ENCODE measurements at regions not wholly inside any gene's neighbourhood (a gene's known extent, or its start where the extent isn't known, plus 50 kb on each side); places are given as distances from the start of the nearest gene placed in this dataset.

DNA sequence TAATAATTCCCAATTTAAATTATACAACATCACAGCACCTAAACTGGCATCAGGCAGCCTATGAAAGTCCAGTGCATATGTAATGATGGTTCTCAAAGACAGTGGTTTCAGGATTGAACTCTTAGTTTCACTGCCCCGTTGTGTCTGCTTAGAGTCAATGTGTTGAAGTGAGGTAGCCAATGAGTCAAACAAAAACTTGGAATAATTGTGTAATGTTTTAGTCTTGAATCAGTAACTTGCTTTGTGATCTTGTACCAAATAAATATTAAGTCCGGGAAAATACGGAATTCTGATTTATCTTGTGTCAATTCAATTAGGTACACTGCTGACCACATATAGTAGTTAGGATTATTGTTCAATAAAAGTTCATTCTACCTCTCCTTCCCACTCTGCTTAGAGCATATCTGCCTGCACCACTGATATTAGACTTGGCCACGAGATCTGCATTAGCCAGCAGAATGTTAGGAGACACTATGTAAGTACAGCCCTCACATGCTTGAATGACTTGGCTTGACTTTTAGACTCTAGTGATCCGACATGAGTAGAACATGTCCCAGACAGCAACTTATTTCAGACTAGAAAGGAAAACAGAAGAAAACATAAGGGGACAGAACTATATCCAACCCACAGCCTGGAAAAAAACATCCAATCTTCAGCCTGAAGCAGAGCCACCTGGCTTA is 441.5 kb upstream of the PTGER4 start:
- Histone ChIP-seq H3K27ac (no peak overlapping the region), H3K4me3 (no peak overlapping the region), H3K36me3 (no peaks in the 10 kb centered on the region), H3K4me1 (no peaks in the 10 kb centered on the region), H3K9me3 (no peaks in the 10 kb centered on the region), H3K27me3 (no peaks in the 10 kb centered on the region)
- in situ Hi-C loops (cut with MboI; ENCODE audit: low pct_ligation_motif_present in 1 of 4, low pct_unique_long_range_greater_than_20kb in 1 of 4, low sequenced_read_pairs in 3 of 4) (no loop called here), intact Hi-C loops (cut with DNase I; ENCODE audit: low total_unique reads) (no loop called here)
- no peak for DNase-seq
- TF ChIP-seq, protein P1, sequence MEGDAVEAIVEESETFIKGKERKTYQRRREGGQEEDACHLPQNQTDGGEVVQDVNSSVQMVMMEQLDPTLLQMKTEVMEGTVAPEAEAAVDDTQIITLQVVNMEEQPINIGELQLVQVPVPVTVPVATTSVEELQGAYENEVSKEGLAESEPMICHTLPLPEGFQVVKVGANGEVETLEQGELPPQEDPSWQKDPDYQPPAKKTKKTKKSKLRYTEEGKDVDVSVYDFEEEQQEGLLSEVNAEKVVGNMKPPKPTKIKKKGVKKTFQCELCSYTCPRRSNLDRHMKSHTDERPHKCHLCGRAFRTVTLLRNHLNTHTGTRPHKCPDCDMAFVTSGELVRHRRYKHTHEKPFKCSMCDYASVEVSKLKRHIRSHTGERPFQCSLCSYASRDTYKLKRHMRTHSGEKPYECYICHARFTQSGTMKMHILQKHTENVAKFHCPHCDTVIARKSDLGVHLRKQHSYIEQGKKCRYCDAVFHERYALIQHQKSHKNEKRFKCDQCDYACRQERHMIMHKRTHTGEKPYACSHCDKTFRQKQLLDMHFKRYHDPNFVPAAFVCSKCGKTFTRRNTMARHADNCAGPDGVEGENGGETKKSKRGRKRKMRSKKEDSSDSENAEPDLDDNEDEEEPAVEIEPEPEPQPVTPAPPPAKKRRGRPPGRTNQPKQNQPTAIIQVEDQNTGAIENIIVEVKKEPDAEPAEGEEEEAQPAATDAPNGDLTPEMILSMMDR (IDR thresholded peaks at IDR 0.05), result no peak
- TF ChIP-seq POLR2A (IDR thresholded peaks at IDR 0.05) (no peak), POLR2AphosphoS5 (IDR thresholded peaks at IDR 0.05) (no peak), EP300 (IDR thresholded peaks at IDR 0.05; ENCODE audit: low read depth) (no peak)
- 78 to 86% methylated on average over 2 to 5 of the region's 5 CpGs for WGBS, 2 donors (ENCODE audit: low coverage in 1 of 2)

DNA sequence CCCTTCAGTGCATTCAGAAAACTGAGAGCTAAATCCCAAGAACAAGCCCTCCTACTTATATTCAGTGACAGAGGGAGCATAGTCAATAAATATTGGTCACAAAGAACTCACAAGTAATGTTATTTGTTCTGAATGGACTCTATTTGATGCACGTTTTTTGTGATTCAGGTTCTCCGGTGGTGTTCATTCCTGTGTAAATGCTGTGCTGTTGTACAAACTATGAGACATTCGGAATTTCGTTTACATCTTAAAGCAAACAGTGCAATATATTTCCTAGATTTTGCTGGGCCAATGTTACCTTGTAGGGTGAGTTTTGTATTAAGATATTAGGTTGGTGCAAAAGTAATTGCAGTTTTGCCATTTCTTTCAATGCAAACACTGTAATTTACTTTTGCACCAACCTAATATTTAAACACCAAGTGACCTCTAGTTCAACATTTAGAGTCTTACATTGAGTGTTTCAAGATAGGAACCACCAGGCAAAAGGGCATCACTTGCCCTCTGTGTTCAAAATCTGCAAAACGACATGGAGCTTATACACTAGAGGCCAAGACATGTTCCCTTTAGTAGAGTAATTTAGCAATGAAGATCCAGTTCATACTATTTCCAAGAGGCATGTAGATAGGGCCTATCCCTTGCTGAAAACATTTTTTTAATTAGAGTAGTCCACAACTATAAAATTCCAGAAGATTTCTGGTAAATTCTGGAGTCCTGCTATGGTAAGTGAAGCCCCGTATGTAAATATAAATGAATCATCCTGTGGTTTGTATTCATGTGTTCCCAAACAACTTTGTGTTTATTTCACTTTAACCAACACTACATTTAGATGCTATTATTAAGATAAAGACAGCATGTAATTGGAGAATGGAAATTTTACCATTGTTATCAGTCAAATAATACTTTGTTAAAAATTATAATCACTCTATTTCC is 444.0 kb upstream of the PTGER4 start:
- Histone ChIP-seq H3K4me1 (no peaks in the 10 kb centered on the region), H3K9me3 (no peaks in the 10 kb centered on the region), H3K27ac (no peak overlapping the region), H3K4me3 (no peak overlapping the region), H3K36me3 (no peaks in the 10 kb centered on the region), H3K27me3 (no peaks in the 10 kb centered on the region)
- in situ Hi-C loops (cut with MboI; ENCODE audit: low pct_ligation_motif_present in 1 of 4, low pct_unique_long_range_greater_than_20kb in 1 of 4, low sequenced_read_pairs in 3 of 4), result no loop called here
- DNase-seq, result no peak
- 83 to 84% methylated on average over 6 of the region's 6 CpGs for WGBS, 2 donors (ENCODE audit: low coverage in 1 of 2)
- intact Hi-C loops (cut with DNase I; ENCODE audit: low total_unique reads), result no loop called here
- no peak for TF ChIP-seq EP300 (IDR thresholded peaks at IDR 0.05; ENCODE audit: low read depth)
- TF ChIP-seq, protein P1 (IDR thresholded peaks at IDR 0.05), result no peak
- no peak for TF ChIP-seq POLR2AphosphoS5 (IDR thresholded peaks at IDR 0.05)

DNA sequence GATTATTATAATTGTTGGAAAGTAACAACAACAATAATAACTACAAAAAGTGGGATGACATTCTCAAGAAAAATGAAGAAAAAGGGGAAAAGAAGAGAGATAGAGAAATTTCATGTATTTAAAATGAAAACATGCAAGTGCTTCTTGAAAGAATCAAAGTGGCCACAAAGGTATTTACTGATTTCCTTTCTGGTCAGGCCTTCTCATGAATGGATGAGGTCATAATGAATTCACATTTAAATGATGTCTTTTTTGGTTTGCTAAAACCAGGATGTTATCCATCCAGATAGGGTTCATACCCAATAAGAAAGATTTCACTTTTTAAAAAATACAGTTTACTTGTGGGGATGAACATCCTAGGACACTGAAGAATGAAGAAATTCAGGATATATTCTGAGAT is 446.4 kb upstream of the PTGER4 start:
- H3K4me3 ChIP-seq, result no peak overlapping the region
- TF ChIP-seq POLR2A (IDR thresholded peaks at IDR 0.05) (no peak), EP300 (IDR thresholded peaks at IDR 0.05; ENCODE audit: low read depth) (no peak), POLR2AphosphoS5 (IDR thresholded peaks at IDR 0.05) (no peak)
- TF ChIP-seq, protein P1 (IDR thresholded peaks at IDR 0.05), result no peak
- in situ Hi-C loops (cut with MboI; ENCODE audit: low pct_ligation_motif_present in 1 of 4, low pct_unique_long_range_greater_than_20kb in 1 of 4, low sequenced_read_pairs in 3 of 4) (no loop called here), intact Hi-C loops (cut with DNase I; ENCODE audit: low total_unique reads) (no loop called here)
- no peaks in the 10 kb centered on the region for H3K36me3 ChIP-seq
- no peaks in the 10 kb centered on the region for H3K4me1 ChIP-seq
- no peak overlapping the region for H3K27ac ChIP-seq
- H3K9me3 ChIP-seq, result no peaks in the 10 kb centered on the region
- DNase-seq, result no peak
- H3K27me3 ChIP-seq, result no peaks in the 10 kb centered on the region

DNA sequence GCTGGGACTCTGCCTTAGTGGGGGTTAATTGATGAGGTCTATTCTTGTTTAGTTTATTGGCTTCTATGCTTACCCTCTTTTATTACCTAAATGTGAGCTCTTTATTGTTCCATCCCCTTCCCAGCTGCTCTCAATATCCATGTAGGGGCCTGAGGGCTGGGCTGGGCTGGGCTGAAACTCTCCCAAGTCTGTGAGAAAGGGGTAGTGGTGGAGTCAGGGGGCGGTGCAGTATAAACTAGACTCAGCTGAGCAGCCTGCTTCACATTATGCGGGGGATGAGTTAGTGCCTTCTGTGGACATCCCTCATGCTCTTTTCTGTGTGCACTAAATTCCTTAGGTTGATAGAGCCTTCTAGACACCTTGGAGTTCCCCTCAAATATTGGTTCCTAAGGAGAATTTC is 451.8 kb upstream of the PTGER4 start:
- Histone ChIP-seq H3K9me3 (no peaks in the 10 kb centered on the region), H3K4me1 (peaks cover 0 to 2% (median 0%) of the 10 kb centered on the region in 4 donors), H3K27ac (no peak overlapping the region), H3K27me3 (no peaks in the 10 kb centered on the region), H3K36me3 (no peaks in the 10 kb centered on the region), H3K4me3 (no peak overlapping the region)
- DNase-seq, result no peak
- WGBS, 2 donors (ENCODE audit: low coverage in 1 of 2), result 75% methylated on average over 2 of the region's 2 CpGs; no CpG with 5 or more reads in 1 of the 2 donors
- intact Hi-C loops (cut with DNase I; ENCODE audit: low total_unique reads) (no loop called here), in situ Hi-C loops (cut with MboI; ENCODE audit: low pct_ligation_motif_present in 1 of 4, low pct_unique_long_range_greater_than_20kb in 1 of 4, low sequenced_read_pairs in 3 of 4) (no loop called here)
- TF ChIP-seq, protein P1 (IDR thresholded peaks at IDR 0.05), result no peak
- no peak for TF ChIP-seq POLR2A (IDR thresholded peaks at IDR 0.05)
- TF ChIP-seq POLR2AphosphoS5 (IDR thresholded peaks at IDR 0.05), result no peak
- TF ChIP-seq EP300 (IDR thresholded peaks at IDR 0.05; ENCODE audit: low read depth), result no peak

All from transverse colon (tissue), 4 donors.